Naive thymus-derived CD4-positive, alpha-beta T cell (primary cell): ENCODE measurements at regions not wholly inside any gene's neighbourhood (a gene's known extent, or its start where the extent isn't known, plus 50 kb on each side); places are given as distances from the start of the nearest gene placed in this dataset.

Source experiments
- ATAC-seq: fragments of 150-1000 bp; cut with Tn5 transposase; 2 replicates; pipeline ENCODE4 v1.10.0; 2021; ENCODE audit warnings: mild to moderate bottlenecking, moderate library complexity
- CTCF ChIA-PET: fragments of 350-600 bp; sonication (Branson Sonifier 250); formaldehyde crosslinking; loops from one replicate; lab custom pipeline; 2021; ENCODE audit warnings: antibody characterized with exemption; lab: Charles Lee
- POLR2A ChIA-PET: fragments of 350-600 bp; sonication (Branson Sonifier 250); formaldehyde crosslinking; loops from one replicate; lab custom pipeline; 2021; ENCODE audit warnings: antibody characterized with exemption, inconsistent platforms; lab: Charles Lee
- DNase-seq, 9 donors: peaks; one replicate each; pipeline versions ENCODE4 v3.0.0 to v3.0.0-alpha.2; 2020 to 2022; ENCODE audit warnings: mixed read lengths in 1 of 9
- H3K27ac ChIP-seq: one replicate; pipeline ENCODE4 v1.7.0; 2013; ENCODE audit warnings: mild to moderate bottlenecking, low read depth, low read length, moderate library complexity
- H3K27me3 ChIP-seq, 2 donors: one replicate each; pipeline ENCODE4 v1.7.0; 2013; ENCODE audit warnings: low read length in 2 of 2, mild to moderate bottlenecking in 2 of 2, moderate library complexity in 2 of 2; ENCODE audit not compliant: control insufficient read depth in 2 of 2, insufficient read depth in 2 of 2
- H3K36me3 ChIP-seq, 3 experiments: 1 replicate in 2 of 3; 2 replicates in 1 of 3; pipeline ENCODE4 v1.7.0; 2013; ENCODE audit warnings: low read length in 3 of 3, mild to moderate bottlenecking in 3 of 3, moderate library complexity in 1 of 3; ENCODE audit not compliant: insufficient read depth in 3 of 3, control insufficient read depth in 2 of 3
- H3K4me1 ChIP-seq, 2 donors: one replicate each; pipeline ENCODE4 v1.7.0; 2013; ENCODE audit warnings: low read length in 2 of 2, mild to moderate bottlenecking in 2 of 2, moderate library complexity in 1 of 2; ENCODE audit not compliant: control insufficient read depth in 2 of 2, insufficient read depth in 2 of 2
- H3K4me3 ChIP-seq: 2 replicates; pipeline ENCODE4 v1.7.0; 2013; ENCODE audit warnings: mild to moderate bottlenecking, low read length
- H3K9me3 ChIP-seq, 3 experiments: 1 replicate in 2 of 3; 2 replicates in 1 of 3; pipeline ENCODE4 v1.7.0; 2013; ENCODE audit warnings: low read length in 3 of 3; ENCODE audit not compliant: control insufficient read depth in 2 of 3
- H3K27ac Mint-ChIP-seq, 9 donors: one replicate each; pipeline ENCODE4 v1.8.0; 2020 to 2022; ENCODE audit warnings: mixed read lengths in 9 of 9, mild to moderate bottlenecking in 8 of 9, moderate library complexity in 5 of 9, inconsistent platforms in 2 of 9
- H3K27me3 Mint-ChIP-seq, 5 donors: one replicate each; pipeline ENCODE4 v1.8.0; 2021 to 2022; ENCODE audit warnings: mixed read lengths in 5 of 5, mild to moderate bottlenecking in 1 of 5
- H3K36me3 Mint-ChIP-seq, 5 donors: one replicate each; pipeline ENCODE4 v1.8.0; 2020 to 2022; ENCODE audit warnings: mixed read lengths in 5 of 5, mild to moderate bottlenecking in 3 of 5, inconsistent platforms in 1 of 5
- H3K4me1 Mint-ChIP-seq, 7 donors: one replicate each; pipeline ENCODE4 v1.8.0; 2020 to 2022; ENCODE audit warnings: mixed read lengths in 7 of 7, mild to moderate bottlenecking in 3 of 7, inconsistent platforms in 1 of 7
- H3K4me3 Mint-ChIP-seq, 10 donors: one replicate each; pipeline ENCODE4 v1.8.0; 2020 to 2022; ENCODE audit warnings: mild to moderate bottlenecking in 10 of 10, mixed read lengths in 10 of 10, moderate library complexity in 6 of 10, inconsistent platforms in 2 of 10
- H3K9me3 Mint-ChIP-seq, 11 donors: one replicate each; pipeline ENCODE4 v1.8.0; 2020 to 2022; ENCODE audit warnings: mixed read lengths in 11 of 11, mild to moderate bottlenecking in 4 of 11, inconsistent platforms in 1 of 11, moderate library complexity in 1 of 11
- intact Hi-C, 2 donors: fragments of 100-400 bp; cut with micrococcal nuclease; formaldehyde crosslinking; loops; one replicate each; pipeline ENCODE4 v1.15.1; 2023

GRCh38 chr6:132952031-132952867 lies 137.9 kb downstream of the RPS12 start:
- ChIA-PET CTCF (no interaction called here), POLR2A (no interaction called here)
- no peak for ATAC-seq
- Histone ChIP-seq H3K9me3 (no peaks in the 10 kb centered on the region), H3K4me1 (no peaks in the 10 kb centered on the region), H3K27me3 (no peaks in the 10 kb centered on the region), H3K27ac (no peak overlapping the region), H3K36me3 (no peaks in the 10 kb centered on the region), H3K4me3 (no peak overlapping the region)
- Mint-ChIP-seq H3K27me3 (peaks cover 9 to 63% (median 31%) of the 10 kb centered on the region in 5 donors), H3K9me3 (no peaks in the 10 kb centered on the region), H3K27ac (no peak overlapping the region), H3K36me3 (no peaks in the 10 kb centered on the region), H3K4me1 (no peaks in the 10 kb centered on the region), H3K4me3 (no peak overlapping the region)
- intact Hi-C loops = no loop called here
- no peak for DNase-seq

- no peak for DNase-seq
- peaks cover 0 to 5% (median 0%) of the 10 kb centered on the region in 7 donors for H3K4me1 Mint-ChIP-seq
- CTCF ChIA-PET = no interaction called here
- H3K9me3 ChIP-seq = no peaks in the 10 kb centered on the region
- no peak overlapping the region for H3K27ac Mint-ChIP-seq
- no peak overlapping the region for H3K4me3 ChIP-seq
- no peaks in the 10 kb centered on the region for H3K4me1 ChIP-seq
- no peak overlapping the region for H3K4me3 Mint-ChIP-seq
- intact Hi-C loops = no loop called here
- no peaks in the 10 kb centered on the region for H3K9me3 Mint-ChIP-seq
- peaks cover 0 to 5% (median 0%) of the 10 kb centered on the region in 5 donors for H3K36me3 Mint-ChIP-seq
- no peak overlapping the region for H3K27ac ChIP-seq
- POLR2A ChIA-PET = no interaction called here
- no peaks in the 10 kb centered on the region for H3K36me3 ChIP-seq
- peaks cover 16 to 65% (median 39%) of the 10 kb centered on the region in 5 donors for H3K27me3 Mint-ChIP-seq
- no peak for ATAC-seq
- H3K27me3 ChIP-seq = no peaks in the 10 kb centered on the region
These were observed 138.6 kb downstream of the RPS12 start for GRCh38 chr6:132952986-132953385.

GRCh38 chr6:132954222-132954621 lies 139.9 kb downstream of the RPS12 start:
- CTCF ChIA-PET = no interaction called here
- intact Hi-C loops = no loop called here
- peaks cover 17 to 63% (median 42%) of the 10 kb centered on the region in 5 donors for H3K27me3 Mint-ChIP-seq

GRCh38 chr6:132954936-132955335 lies 140.6 kb downstream of the RPS12 start:
- ChIA-PET CTCF (no interaction called here), POLR2A (no interaction called here)
- Histone ChIP-seq H3K27ac (no peak overlapping the region), H3K27me3 (no peaks in the 10 kb centered on the region), H3K4me1 (no peaks in the 10 kb centered on the region), H3K9me3 (no peaks in the 10 kb centered on the region), H3K4me3 (no peak overlapping the region), H3K36me3 (no peaks in the 10 kb centered on the region)
- Mint-ChIP-seq H3K27me3 (peaks cover 14 to 59% (median 42%) of the 10 kb centered on the region in 5 donors), H3K4me1 (peaks cover 0 to 15% (median 0%) of the 10 kb centered on the region in 7 donors), H3K4me3 (no peak overlapping the region), H3K27ac (no peak overlapping the region), H3K36me3 (peaks cover 0 to 8% (median 0%) of the 10 kb centered on the region in 5 donors), H3K9me3 (no peaks in the 10 kb centered on the region)
- DNase-seq = no peak
- intact Hi-C loops = no loop called here
- no peak for ATAC-seq

More at GRCh38 chr6:132954222-132954621, 139.9 kb downstream of the RPS12 start:
- POLR2A ChIA-PET = no interaction called here
- Mint-ChIP-seq H3K4me1 (peaks cover 0 to 9% (median 0%) of the 10 kb centered on the region in 7 donors), H3K4me3 (no peak overlapping the region), H3K36me3 (peaks cover 0 to 8% (median 0%) of the 10 kb centered on the region in 5 donors), H3K9me3 (no peaks in the 10 kb centered on the region), H3K27ac (no peak overlapping the region)
- H3K36me3 ChIP-seq = no peaks in the 10 kb centered on the region
- no peaks in the 10 kb centered on the region for H3K9me3 ChIP-seq
- H3K4me1 ChIP-seq = no peaks in the 10 kb centered on the region
- no peak overlapping the region for H3K27ac ChIP-seq
- no peaks in the 10 kb centered on the region for H3K27me3 ChIP-seq
- ATAC-seq = no peak
- no peak overlapping the region for H3K4me3 ChIP-seq
- no peak for DNase-seq

- Mint-ChIP-seq H3K27ac (peak overlapping the region in 1 of 9 donors; percentile 61), H3K9me3 (peaks cover 0 to 2% (median 0%) of the 10 kb centered on the region in 11 donors), H3K4me1 (peaks cover 0 to 32% (median 0%) of the 10 kb centered on the region in 7 donors), H3K36me3 (peaks cover 0 to 8% (median 0%) of the 10 kb centered on the region in 5 donors), H3K27me3 (peaks cover 31 to 65% (median 48%) of the 10 kb centered on the region in 5 donors), H3K4me3 (peak overlapping the region in 1 of 10 donors; percentile 12)
- ATAC-seq (no peak), DNase-seq (no peak)
- H3K4me3 ChIP-seq = no peak overlapping the region
- no peak overlapping the region for H3K27ac ChIP-seq
- H3K27me3 ChIP-seq = no peaks in the 10 kb centered on the region
- no peaks in the 10 kb centered on the region for H3K9me3 ChIP-seq
- CTCF ChIA-PET = no interaction called here
- H3K4me1 ChIP-seq = no peaks in the 10 kb centered on the region
- POLR2A ChIA-PET = interaction anchor here (0.6 kb wide), 1 partner anchor 45 kb away, joined by 4 read pairs; no protein-coding TSS in a partner anchor
- H3K36me3 ChIP-seq = no peaks in the 10 kb centered on the region
- intact Hi-C loops = loop anchor here in 1 of 2 donors (5.0 kb wide), 2 partner anchors 292 to 427 kb away; no protein-coding TSS in a partner anchor
These were observed 145.4 kb downstream of the RPS12 start for GRCh38 chr6:132959639-132960326.

DNA sequence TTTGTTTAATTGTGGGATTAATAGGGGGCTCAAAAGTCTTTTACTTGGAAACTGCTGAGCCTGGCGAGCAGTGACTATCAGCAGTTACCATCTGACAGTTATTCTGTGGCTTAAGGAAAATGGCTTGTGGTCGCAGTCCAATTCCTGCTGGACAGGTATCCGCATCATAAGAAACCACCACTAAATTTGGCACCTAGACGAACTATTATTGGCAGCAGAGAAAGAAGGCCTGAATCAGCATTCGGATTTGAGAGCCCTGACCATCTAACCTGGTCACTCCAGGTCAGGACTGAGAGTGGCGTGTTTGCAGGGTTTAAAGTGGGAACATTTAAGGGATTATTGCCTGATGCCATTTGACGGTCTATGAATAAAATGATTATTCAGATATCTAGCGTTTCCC lies 146.4 kb downstream of the RPS12 start:
- Mint-ChIP-seq H3K27me3 (peaks cover 34 to 61% (median 45%) of the 10 kb centered on the region in 5 donors), H3K27ac (peak overlapping the region in 1 of 9 donors; percentile 61), H3K4me3 (no peak overlapping the region), H3K4me1 (peaks cover 0 to 35% (median 0%) of the 10 kb centered on the region in 7 donors), H3K36me3 (peaks cover 0 to 8% (median 0%) of the 10 kb centered on the region in 5 donors), H3K9me3 (peaks cover 0 to 2% (median 0%) of the 10 kb centered on the region in 11 donors)
- intact Hi-C loops = loop anchor here in 1 of 2 donors (5.0 kb wide), 2 partner anchors 293 to 428 kb away; no protein-coding TSS in a partner anchor
- H3K4me3 ChIP-seq = no peak overlapping the region
- ATAC-seq (no peak), DNase-seq (no peak)
- no peaks in the 10 kb centered on the region for H3K4me1 ChIP-seq
- POLR2A ChIA-PET = no interaction called here
- H3K9me3 ChIP-seq = no peaks in the 10 kb centered on the region
- no peaks in the 10 kb centered on the region for H3K36me3 ChIP-seq
- no peaks in the 10 kb centered on the region for H3K27me3 ChIP-seq
- CTCF ChIA-PET = no interaction called here
- no peak overlapping the region for H3K27ac ChIP-seq
